NOMO-1 treated with DMSO at 0.1 percent for 48 hours (cell line): ENCODE measurements at regions not wholly inside any gene's neighbourhood (a gene's known extent, or its start where the extent isn't known, plus 50 kb on each side); places are given as distances from the start of the nearest gene placed in this dataset.
"Not testable (repeated sequence)": the region's sequence is repeated elsewhere in the genome, so short reads cannot be mapped to it uniquely, and the experiment has no call there.

Experiments
- DNase-seq: peaks from one replicate; lab custom pipeline; 2025; ENCODE audit not compliant: unreplicated experiment; lab: John Stamatoyannopoulos, UW

DNA sequence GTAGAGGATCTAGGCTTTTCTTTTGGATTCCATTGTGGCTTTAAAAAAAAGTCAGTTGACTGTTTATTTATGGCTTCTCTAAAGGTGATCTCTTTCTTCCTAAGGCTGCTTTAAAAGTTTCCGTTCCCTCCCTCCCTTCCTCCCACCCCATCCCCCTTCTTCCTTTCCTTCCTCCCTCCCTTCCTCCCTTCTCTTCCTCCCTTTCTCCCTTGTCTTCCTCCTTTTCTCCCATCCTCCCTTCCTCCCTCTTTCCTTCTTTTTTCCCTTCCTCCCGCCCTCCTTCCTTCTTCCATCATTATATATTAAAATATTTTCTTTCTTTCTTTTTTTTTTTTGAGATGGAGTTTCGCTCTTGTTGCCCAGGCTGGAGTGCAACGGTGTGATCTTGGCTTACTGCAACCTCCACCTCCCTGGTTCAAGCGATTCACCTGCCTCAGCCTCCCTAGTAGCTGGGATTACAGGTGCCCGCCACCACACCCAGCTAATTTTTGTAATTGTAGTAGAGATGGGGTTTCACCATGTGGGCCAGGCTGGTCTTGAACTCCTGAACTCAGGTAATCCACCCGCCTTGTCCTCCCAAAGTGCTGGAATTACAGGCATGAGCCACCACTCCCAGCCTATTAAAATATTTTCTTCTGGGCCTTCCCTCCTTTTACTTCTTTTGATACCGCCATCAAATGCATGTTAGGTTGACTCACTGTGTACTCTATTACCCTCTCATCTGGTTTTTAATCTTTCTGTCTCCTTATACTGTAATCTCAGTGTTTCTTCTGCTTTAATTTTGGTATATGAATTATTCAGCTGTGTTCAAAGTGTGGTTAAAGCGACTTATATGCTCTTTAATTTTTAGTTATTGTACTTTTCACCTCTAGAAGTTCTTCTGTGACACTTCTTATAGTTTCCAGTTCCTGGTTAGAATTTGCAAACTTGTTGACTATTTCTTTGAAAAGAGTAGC is 59.2 kb upstream of the ATP5PO start:
- DNase-seq, result no peak

DNA sequence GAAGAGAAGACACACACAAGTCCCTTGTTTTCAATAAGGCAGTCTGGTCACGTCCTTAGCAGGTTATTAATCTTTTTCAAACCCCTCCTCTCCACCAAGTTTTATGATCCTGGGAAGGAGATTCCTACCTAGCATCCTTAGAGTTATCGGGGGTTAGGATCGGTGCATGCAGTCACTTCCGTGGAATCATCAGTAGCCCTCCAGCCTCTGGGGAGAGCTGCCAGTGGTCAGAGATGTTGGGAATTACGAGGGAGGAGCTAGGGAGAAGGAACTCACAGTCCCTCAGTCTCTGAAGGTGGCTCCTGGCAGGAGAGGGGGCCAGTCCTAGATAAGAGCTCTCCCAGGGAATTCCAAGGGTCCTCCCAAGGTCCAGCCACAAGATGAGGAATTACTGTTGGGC is 57.7 kb upstream of the ATP5PO start:
- no peak for DNase-seq

DNA sequence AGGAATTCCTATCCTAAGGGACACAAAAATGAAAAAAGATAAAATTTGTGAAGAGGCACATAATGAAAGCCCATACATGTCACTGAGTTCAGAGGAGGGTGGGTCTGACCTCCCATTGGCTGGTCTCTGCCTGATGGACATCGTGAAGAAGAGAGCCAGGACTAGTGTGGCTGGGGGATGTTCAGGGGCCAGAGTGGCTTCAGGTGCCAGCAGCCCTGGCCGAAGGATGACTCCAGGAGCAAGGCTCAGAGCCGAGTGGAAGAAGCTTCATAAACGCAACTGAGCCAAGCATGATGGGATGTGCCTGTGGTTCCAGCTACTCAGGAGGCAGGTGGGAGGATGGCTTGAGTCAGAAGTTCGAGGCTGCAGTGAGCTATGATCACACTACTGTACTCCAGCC is 56.9 kb upstream of the ATP5PO start:
- no peak for DNase-seq

DNA sequence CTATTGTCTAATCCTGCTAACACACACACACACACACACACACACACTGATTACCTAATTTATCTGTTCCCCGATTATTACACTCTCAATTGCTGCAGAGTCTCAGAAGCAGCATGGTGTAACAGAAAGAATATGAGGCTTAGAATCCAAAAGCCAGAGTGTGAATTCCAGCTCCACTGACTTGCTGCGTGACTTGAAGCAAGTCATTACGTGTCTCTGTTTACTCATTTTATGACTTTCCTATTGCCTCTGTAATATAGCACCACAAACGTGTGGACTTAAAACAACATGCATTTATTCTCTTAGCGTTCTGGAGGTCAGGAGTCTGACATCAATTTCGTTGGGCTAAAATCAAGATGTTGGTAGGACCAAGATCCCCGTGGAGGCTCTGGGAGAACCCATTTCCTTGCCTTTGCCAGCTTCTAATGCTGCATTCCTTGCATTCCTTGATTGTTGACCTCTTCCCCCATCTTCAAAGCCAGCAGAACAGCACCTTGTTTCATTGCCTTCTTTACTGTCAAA is 55.9 kb upstream of the ATP5PO start:
- no peak for DNase-seq

DNA sequence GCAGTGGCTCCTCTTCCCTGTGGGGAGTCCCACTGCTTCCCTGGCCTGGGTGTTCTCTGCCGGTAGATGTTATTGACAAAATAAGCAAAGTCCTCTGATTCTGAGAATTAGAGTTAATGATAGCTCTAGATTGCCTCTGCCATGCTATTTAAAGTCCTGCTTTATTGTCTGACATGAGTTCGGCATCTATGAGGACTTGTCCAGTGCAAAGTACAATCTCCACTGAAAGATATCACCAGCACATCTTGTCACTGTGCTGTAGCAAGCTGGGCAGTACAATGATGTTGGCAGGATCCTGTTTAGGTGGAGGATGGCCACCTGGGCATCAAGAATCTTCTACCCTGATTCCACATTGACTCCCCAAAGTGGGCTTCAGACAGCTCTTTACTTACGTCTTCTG is 54.0 kb upstream of the ATP5PO start:
- DNase-seq, result no peak

DNA sequence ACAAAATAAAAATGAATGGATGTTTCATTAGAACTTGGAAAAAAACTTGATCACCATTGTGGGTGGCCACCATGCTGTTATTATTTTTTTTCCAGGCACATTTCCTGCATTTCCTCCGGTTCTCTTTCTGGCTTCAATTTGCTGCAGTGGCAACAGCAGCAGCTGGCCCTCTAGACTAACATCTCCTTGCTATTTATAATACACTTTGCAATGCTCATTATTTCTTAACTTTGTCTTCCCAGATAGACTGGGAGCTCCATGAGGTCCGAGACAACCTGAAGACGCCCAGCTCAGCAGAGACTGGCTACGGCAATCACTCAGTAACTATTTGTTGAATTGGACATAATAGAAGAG is 53.4 kb upstream of the ATP5PO start:
- no peak for DNase-seq

DNA sequence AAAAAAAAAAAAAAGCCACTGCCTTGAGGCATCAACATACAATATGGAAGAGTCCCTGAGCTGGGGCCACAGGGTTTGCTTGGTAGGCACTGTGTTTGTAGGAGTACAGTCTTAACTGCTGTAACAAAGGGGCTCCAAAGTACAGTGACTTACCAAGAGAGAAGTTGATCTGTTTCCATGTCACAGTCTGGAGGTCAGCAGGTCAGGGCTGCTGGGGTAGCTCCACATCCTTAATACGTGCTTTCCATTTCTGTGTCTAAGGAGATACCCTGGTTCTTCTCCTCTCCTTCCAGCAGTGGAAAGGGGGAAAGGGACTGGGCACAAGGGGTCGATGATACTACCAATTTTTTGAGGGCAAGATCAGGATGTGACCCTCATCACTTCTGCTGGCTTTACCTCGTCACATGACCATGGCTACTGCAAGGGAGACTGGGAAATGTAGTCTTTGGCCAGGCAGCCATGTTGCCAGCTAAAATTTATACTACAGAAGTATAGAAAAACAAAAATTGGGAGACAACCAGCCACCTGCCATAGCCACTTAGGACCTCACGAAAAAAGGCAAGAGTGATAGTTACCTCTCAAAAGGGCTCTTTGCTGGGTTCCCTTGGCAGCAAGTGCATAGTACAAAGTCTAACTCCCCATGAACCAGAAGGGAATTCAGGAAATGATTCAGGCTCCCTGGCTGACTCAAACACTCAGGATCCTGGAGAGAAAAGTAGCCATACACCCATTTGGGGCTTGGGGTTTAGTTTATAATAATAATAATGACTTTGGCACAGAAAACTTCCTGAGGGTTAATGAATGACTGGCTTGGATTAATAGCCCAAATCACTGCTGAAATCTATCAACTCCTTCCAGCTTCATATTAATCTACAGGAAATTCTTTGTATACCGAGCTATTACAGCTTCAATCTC is 52.7 kb upstream of the ATP5PO start:
- DNase-seq, result no peak

DNA sequence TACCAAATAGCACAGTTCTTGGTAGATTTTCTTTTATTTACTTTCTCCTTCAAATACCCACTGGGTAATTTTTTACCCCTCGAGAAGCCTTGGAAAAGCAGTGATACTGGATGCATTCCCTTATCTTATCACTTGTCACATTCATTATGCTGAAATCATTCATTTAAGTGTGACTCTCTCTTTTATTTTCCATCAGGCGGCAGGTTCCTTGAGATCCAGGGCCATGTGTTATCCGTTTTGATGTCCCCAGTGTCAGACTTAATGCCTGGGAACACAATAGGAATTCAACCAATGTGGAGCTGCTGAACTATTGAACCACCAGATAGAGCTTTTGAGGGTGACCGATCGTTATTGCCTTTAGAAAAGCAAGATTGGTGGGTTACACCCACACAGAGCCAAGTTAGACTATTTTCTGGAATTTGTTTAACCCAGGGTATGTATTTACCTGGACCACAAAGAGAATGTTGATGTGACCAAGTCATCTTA is 51.5 kb upstream of the ATP5PO start:
- DNase-seq, result no peak

DNA sequence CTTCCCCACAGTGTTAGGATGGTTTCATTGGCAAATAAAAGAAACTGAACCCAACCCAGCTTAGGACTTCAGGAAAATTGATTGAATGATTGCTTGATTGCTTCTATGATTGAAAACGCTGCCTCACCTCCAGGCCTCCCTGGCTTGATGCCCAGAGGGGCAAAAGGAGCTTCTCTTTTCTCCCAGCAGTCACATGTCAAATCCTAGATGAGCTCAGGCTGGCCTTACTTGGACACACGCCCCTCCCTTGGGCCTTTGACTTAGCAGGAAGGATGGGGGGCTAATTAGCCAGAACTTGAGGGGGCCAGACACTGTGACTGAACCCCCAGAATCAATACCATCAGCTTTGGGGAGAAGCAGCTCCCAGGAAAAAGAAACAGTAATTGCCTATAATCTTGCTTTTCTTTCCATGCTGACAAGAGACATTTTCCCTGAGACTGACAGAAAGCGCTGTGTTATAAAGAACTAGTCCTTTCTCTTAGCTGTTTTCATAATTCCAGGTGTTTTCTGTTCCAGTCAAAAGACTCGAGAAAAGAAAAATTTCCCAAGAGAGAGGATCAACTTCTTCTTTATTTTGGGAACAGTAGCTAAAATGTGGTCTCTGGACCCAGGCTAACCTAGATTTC is 50.8 kb upstream of the ATP5PO start:
- no peak for DNase-seq

DNA sequence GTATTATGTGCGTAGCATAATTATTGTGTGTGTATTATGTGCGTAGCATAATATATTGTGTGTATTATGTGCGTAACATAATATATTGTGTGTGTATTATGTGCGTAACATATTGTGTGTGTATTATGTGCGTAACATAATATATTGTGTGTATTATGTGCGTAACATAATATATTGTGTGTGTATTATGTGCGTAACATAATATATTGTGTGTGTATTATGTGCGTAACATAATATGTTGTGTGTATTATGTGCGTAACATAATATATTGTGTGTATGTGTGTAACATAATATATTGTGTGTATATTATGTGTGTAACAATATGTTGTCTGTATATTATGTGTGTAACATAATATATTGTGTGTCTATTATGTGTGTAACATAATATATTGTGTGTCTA is 50.1 kb upstream of the ATP5PO start:
- DNase-seq, result not testable (repeated sequence)
